OCI-M1 (cell line): ENCODE measurements at regions not wholly inside any gene's neighbourhood (a gene's known extent, or its start where the extent isn't known, plus 50 kb on each side); places are given as distances from the start of the nearest gene placed in this dataset.

Experiments
- DNase-seq: peaks from one replicate; lab custom pipeline; 2025; lab: John Stamatoyannopoulos, UW

DNA sequence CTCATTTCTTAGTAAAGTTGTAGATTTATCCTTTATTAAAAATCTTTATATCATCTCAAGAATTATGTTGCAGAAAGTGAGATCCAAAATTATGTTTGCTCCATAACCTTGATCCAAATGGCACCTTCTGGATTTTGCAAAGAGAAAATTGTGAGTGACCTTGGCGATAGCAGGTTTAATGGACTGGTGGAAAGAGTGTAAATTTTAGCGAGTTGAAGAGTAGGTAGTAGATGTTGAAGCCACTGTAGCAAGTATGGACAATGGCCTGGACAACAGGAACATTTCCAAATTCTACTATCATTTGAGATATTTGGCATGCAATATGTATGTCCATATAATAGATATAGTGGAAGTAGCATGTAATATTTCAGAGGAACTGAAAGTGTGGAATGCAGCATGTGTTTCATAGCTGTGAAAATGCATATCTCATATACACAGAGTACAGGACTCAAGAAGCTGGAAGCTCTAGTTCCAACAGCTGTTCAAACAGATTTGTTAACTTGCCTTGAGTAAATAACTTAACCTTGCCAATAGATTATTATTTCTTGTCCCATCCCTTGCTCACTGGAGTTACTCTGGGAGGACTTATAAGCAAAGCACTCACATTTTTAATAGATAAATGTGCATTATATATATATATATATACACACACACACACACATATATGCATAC, 152.5 kb upstream of the TLL1 start:
- no peak for DNase-seq

DNA sequence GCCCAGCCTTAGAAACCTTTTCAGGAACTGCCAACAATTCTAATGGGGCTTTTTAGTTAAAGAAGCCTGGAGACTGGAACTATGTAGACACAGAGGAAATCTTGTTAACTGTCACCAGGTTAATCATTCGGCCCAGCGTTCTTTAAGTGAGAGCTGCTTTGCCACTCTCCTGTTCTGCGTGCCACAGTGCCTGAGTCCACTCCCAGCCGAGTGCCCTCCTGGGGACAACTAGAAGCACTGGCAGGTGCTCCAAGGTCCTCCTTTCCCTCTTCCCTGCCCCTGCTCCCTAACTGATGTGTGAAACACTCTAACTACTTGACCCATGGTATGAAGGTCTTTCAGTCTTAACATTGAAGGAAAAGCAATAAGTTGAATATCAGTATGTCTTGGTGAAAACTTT, 151.2 kb upstream of the TLL1 start:
- DNase-seq = no peak

DNA sequence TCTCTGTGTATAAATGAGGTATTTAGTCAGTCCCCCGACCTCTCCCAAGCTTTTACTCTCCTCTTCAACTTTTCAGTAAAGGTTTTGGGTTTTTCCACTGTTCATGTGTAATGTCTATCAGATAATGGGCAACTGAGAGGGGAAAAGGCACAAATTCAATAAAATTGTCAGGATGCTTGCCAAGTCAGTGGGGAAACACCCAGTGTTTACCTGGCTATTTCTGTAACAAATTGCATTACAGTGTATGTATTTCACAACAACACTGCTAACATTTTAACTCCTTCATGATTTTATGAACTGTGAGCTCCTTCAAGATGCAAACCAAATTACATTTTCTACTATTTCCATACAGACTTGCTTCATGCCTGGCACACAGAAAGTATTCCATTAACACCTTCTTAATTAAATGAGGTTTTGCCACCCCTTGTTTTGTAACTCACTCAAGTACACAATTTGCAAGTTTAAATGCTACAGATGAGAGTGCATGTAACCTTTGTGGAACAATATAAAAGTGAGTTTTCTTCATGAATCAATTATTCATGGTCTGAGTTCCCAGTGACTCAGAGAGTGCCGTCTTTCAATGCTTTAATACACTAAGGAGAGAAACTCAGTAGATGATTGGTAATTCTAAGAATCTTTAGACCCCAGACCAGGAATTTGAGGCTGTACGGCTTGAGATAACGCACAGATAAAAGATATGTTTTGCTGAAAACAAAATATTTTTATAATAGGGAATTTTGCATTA, 149.8 kb upstream of the TLL1 start:
- no peak for DNase-seq

DNA sequence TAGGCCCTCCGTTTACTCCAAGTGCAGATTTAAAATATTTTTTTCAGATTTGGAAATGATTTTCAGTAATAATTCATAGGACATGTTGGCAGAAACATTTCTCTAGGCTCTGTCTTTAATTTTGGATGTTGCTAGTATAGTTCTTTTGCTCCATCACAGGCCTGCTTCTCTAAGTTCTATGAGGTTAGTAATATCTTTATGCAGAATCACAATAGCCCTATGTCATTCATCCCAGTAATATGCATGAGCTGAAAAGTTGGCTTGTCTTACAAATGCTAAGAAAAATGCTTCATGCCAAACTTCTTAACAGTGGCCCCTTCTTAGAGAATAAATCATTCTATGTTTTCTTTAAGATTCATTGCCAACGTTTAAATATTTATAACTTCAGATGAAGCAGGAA, 148.3 kb upstream of the TLL1 start:
- DNase-seq = no peak

DNA sequence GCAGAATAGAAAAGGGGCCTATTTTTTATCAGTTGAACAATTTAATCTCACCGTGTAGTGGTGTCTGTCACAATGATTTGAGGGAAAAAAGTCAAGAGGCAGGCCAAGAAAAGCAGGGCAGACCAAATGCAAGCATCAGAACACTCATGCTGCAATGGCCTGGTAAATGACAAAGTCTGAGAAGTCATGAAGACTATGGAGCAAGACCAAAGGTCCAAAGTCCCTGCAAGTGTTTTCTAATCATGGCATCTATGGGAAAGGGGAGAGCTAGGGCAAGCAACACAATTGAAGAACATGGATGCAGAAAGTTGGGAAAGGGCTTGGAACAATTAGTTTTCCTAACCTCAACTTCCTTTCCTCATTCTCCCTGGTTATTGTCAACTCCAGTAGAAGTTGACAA, 147.7 kb upstream of the TLL1 start:
- DNase-seq = no peak

DNA sequence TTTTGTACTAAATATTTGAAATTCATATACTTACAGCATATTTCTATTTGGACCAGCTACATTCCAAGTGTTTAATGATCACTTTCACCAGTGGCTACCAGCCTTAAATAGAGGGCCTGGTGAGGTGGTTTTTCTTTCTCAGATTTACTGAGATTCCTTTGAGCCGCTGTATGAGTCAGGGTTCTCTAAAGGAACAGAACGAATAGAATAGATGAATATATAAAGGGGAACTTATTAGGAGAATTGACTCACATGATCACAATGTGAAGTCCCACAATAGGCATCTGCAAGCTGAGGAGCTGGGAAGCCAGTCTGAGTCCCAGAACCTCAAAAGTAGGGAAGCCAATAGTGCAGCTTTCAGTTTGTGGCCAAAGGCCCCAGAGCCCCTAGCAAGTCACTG, 146.2 kb upstream of the TLL1 start:
- no peak for DNase-seq

DNA sequence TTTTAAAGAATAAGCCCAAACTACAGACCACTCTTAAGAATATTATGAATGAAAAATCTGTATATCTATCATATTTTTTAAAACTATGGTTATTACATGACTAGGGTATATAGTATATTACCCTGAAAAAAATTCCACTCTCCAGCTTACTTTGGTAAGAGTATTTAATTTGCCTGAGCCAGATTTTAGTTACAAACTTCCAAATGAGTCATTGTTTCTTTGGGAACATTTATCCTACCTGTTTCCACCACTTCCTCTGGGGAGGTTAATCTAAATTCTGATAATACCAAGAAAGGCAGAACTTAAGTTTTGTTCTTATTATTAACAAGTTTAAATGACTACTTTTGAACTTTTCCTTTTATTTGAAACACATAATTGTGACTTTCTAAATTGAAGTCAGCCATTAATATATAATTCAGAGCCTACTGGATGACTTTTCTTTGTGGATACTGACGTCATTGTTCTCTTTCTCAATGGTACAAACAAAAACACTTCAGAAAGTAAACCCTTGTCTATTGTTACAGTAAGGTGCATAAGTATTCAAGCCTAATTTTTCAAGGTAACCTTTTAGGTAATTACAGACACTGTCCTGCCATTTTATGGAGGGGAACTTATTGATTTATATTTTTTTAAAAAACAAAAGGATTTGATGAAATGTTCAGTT, 135.6 kb upstream of the TLL1 start:
- no peak for DNase-seq

DNA sequence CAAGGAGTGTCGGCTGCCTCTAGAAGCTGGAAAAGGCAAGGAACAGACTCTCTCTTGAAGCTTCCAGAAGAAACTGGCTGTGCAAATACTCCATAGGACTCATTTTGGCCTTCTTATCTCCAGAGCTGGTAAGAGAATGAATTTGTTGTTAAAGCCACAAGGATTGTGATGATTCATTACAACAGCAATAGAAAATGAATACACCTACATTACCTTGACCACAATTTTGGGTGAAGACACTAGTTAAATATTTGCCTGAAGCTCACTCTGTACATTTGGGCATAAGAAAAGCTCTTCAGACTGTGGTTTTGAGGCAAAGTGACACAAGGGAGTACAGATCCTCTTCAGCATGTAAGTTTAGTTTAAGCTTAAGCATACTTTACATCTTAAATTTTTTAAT, 134.5 kb upstream of the TLL1 start:
- no peak for DNase-seq

DNA sequence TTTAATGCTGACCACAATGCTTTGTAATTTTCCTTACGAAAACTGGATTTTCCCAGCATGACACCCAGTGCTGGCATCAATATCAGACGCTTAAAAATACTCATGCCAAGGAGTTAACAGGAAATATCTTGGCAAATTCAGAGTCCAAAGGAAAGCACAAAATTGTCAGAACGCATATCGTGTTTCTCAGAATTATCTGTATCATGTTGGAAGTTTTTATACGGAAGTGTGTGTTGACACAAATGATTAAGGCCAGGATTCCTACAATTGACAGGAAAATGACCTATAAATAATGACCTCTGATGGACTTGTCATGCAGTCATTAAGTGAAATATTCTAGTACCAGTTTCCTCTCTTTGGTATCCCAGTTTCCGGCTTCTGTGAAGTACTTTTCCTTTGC, 132.1 kb upstream of the TLL1 start:
- DNase-seq = no peak

DNA sequence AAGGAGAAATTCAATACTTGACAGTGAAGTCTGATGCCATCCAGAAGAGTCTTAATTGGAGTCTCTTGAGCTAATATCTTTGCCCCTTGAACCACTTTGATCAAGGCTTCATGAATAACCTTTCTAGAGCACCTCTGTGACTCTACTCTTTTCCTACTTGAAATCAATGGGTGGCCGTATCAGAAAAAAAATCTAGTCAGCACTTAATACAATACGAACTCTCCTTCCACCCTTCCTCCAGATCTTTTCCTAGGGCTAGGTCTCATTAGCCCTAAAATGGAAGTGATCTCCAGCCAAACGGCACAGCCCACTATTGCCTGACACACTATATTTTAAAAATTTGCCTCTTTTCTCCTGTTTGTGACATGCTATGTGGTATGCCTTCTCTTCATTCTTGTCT, 129.6 kb upstream of the TLL1 start:
- DNase-seq = no peak

DNA sequence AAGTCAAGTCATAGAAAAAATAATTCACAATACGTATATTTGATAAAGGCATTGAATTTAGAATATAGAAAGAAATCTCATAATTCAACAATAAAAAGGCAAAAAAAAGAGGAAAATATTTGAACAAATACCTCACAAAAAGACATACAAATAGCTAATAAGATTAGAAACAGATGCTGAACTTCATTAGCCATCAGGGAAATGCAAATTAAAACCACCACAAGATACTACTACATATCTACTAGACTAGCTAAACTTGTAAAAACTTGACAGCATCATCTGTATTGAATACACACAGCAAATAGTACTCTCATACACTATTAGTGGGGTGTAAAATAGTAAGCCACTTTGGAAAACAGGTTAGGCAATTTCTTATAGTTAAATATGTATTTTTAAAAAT, 128.7 kb upstream of the TLL1 start:
- no peak for DNase-seq

DNA sequence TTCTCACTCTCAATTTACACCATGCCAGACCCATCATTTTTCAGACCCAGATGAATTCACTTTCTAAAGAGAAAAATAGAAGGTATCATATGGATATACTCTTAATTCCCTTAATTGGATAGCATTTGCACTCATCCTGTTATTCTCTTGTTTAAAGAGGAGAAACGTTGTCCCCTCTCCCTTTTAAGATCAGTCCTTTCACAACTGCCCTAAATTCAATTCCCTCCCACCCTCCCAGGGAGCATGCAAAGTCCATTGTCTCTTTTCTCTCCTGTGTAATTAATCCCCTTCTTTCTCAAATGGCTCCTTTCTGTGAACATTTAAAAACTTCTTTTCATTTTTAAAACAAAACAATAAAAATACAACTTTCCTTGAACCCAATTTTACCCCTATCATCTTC, 124.7 kb upstream of the TLL1 start:
- DNase-seq = no peak

DNA sequence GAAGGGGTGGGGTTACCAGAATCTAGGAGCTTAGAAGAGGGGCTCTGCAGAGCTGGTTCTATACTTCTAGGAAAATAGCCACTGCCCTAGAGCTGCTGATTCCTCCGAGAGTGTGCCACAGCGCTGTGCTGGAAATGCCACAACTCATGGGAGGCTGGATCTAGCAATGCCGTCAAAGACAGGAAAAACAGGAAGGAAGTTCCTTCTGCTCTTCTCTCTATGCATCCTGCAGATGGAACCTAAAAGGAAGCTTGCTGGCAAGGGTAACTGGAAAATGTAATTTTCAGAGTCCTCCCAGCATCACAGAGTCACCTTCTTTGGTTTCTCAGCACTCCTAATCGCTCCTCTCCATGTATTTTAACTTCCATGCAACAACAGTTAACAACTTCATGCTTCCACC, 121.2 kb upstream of the TLL1 start:
- no peak for DNase-seq

DNA sequence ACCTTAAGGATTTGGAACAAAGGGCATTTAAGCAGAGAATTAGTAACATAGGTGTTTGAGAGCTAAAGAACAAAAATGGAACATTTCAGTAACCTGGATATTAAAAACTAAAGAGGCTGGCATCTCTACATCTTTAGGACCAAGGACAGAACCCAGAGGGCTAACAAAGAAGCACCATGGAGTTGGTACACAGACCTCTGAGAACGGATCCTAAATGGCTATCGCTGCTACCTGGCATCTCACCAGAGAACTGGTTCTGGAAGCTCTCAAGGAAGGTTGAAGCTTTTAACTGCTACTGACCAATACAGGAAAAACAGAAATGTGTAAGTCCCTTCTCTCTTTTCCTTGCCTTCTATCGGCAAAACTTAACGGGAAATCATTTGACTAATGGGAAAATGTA, 118.4 kb upstream of the TLL1 start:
- DNase-seq = no peak

DNA sequence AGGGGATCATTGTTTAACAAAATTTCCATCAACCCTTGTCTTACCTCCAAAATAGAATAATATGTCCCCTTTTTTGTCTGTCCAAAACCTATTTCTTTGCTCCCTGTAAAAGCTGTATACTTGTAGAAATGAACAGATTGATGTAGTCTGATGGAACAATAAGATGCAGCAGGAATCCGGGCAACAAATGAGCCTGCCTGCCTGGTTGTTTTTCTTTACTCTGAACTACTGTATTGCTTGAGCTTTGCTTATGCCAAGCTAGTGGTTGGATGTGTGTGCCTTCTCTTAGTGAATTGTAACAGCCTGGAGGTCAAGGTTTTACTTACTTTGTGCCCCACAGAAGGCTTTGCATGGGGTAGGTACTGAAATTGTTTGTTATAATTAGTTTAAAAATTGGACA, 116.2 kb upstream of the TLL1 start:
- DNase-seq = no peak

DNA sequence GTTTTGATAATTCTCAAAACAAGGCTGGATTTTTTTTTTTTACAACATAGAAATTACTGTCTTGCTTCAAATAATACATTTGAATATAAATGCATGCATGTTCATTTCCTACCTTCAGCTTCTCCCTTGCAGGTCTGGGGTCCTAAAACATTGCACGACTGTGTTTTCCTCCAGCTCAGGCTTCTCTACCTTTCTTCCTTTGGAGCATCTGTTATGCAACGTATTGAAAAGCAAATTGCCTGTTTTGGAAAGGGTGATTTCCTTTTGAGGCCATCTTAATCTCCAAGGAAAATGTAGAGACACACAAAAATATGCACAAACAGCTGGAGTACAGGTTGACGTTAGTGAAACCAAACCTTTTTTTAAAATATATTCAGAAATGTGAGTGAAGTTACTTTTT, 115.6 kb upstream of the TLL1 start:
- DNase-seq = no peak

DNA sequence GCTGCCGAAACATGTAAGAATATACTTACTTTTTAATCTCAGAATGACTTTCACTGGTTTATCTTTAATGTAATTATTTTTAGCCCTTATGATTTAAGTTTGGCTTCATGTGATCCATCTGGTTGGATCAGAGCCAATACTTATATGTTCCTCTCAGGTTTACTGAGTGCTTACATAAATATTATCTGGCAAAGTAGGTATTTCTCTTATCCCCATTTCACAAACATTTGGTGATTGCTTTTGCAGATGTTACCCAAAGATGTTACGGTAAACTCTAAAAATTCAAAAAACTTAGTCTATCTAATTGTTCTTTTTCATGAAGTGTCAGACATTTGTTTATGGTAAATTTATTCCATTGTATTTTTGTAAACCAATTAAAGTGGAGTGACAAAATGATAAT, 115.0 kb upstream of the TLL1 start:
- DNase-seq = no peak

DNA sequence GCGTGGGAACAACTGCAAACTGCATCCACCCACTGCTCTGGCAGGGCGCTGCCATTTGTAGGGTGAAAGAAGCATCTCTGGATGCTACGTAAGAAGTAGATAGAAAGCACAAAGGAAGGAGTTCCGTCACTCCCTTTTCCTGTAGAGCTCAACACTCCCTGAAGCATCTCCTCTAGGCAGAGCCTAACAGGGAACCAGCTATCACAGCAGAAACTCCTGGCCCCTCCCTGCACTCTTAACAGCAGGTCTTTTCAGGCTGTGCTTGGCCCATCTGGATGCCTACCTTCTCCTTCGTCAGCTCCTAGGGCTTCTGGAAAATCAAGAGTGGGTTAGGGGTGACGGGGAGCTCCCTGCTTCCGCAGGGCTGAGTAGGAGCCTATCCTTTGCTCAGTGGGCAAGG, 112.9 kb upstream of the TLL1 start:
- no peak for DNase-seq

DNA sequence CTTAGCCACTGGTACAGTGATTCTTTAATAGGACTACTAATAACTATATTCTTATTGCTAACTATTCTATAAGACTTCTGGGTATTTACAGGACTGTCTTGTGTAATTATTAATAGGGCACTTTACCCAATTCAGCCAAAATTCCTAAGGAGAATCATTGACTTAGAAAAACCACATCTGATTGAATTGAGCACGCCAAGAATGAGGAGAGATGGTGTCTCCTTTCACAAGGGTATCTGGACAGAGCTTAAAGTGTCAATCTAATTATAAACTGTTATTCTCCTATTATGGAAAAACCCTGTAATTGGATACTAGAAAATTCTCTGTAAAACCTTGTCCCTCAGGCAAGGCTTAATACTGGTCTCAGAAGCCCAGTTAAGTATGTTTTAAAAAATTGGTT, 111.1 kb upstream of the TLL1 start:
- no peak for DNase-seq

DNA sequence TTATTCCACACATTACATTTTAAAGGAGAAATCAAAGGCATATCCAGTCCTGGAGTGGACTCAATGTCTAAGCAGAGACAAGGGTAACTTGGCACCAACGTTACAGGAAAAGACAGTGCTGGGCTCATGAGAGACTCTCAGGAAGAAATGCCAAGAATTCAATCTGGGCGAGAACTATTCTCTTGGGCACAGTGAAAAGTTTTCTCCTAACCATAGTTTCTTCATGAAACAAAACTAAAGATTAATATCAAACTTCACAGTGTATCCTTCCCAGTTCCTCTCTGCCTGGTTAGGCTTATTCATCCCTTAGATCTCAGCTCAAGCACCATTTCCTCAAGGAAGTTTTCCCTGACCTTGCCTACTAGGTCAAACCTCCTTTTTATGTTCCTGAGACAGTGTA, 109.4 kb upstream of the TLL1 start:
- no peak for DNase-seq

DNA sequence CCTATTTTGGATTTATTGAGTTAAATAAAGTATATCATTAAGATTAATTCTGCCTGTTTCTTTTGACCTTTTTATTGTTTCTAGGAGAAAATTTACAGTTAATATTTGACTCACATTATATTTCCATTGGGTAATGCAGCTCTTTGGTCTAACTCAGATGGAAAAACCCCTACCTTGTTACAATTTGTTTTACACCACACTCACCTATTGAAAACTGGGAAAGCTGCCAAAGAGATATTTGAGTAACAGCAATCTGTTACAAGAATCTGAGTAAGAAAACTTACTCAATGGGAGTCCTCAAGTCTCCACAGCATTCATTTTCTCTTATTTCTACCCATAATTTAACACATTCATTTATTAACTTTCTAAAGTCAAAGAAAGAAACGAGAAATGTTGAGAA, 108.0 kb upstream of the TLL1 start:
- no peak for DNase-seq

DNA sequence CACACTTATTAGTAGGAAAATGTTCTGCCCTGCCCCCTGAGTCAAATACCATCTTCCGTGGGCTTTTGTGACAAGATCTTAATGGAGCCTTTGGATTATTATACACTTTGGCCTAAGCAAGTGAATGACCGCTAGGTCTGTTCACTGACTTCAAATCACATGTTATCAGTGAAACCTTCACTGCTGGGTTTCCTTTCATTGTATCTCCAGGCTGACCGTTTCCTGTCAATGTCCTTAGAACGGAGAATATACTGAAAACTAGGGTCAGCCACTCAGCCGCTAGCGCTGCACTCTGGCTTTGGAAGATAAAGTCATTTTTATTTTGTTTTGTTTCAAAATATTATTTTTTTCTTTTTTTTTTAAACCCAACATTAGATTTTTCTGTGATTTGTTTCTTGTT, 107.0 kb upstream of the TLL1 start:
- no peak for DNase-seq

DNA sequence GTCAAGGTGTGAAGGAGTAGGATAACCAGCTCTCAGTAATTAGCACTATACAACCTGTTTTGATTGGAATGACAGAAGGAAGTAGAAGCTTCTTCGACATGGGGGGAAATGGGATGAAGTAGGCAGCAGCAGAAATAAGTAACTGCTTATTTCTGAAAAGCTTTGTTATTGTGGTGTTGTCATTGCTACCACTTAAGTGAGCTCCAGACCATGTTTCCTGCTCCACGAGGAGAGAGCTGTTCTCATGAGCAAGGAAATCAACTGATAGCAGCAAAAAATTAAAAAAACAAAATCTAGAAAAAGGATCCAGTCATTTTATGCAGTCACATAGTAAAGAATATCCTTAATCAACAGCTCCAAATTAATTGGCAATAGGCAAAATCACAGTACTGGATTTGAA, 106.1 kb upstream of the TLL1 start:
- no peak for DNase-seq

DNA sequence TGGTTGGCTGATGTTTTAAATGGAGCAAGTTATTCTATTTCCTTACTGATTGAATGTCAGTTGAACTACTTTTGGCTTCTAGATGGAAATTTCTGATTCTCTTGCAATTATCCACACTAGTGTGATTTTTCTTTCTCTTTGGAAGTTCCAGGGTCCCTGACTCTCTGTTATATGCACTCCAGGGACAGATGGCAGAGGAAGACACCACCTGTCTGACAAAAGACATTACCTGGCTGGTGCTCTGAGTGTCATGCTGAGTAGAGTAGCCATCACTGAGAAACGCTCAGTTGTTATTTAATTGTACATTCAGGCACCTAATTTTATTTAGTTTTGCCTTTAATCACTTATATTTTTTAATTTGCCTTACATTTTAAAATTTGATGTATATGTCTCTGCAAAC, 105.4 kb upstream of the TLL1 start:
- no peak for DNase-seq
